ENCODE measurements at regions not wholly inside any gene's neighbourhood (a gene's known extent, or its start where the extent isn't known, plus 50 kb on each side); places are given as distances from the start of the nearest gene placed in this dataset.

- H3K4me3 ChIP-seq (ENCODE audit: low read length), result no peak overlapping the region
- TF ChIP-seq CTCF (conservative IDR thresholded peaks at IDR 0.05; ENCODE audit: low read length), result no peak
- no peak for DNase-seq (ENCODE audit: low read depth)
These were observed 768.1 kb upstream of the GRAMD2B start for GRCh38 chr5:125655156-125655555.

GRCh38 chr5:125657936-125658335 lies 765.3 kb upstream of the GRAMD2B start:
- no peak for DNase-seq (ENCODE audit: low read depth)
- no peak for TF ChIP-seq CTCF (conservative IDR thresholded peaks at IDR 0.05; ENCODE audit: low read length)
- no peak overlapping the region for H3K4me3 ChIP-seq (ENCODE audit: low read length)

- TF ChIP-seq CTCF (conservative IDR thresholded peaks at IDR 0.05; ENCODE audit: low read length), result no peak
- no peak for DNase-seq (ENCODE audit: low read depth)
- no peak overlapping the region for H3K4me3 ChIP-seq (ENCODE audit: low read length)
These were observed 763.7 kb upstream of the GRAMD2B start for GRCh38 chr5:125659316-125660023.

- no peak for DNase-seq (ENCODE audit: low read depth)
- no peak for TF ChIP-seq CTCF (conservative IDR thresholded peaks at IDR 0.05; ENCODE audit: low read length)
These were observed 762.8 kb upstream of the GRAMD2B start for GRCh38 chr5:125660231-125660895.

GRCh38 chr5:125661584-125661983 lies 761.6 kb upstream of the GRAMD2B start:
- TF ChIP-seq CTCF (conservative IDR thresholded peaks at IDR 0.05; ENCODE audit: low read length), result no peak
- DNase-seq (ENCODE audit: low read depth), result no peak
- H3K4me3 ChIP-seq (ENCODE audit: low read length), result no peak overlapping the region

More at GRCh38 chr5:125660231-125660895, 762.8 kb upstream of the GRAMD2B start:
- no peak overlapping the region for H3K4me3 ChIP-seq (ENCODE audit: low read length)

GRCh38 chr5:125668884-125669283 lies 754.3 kb upstream of the GRAMD2B start:
- no peak for DNase-seq (ENCODE audit: low read depth)
- no peak for TF ChIP-seq CTCF (conservative IDR thresholded peaks at IDR 0.05; ENCODE audit: low read length)
- H3K4me3 ChIP-seq (ENCODE audit: low read length), result no peak overlapping the region
